IPS-15b (cell line): ENCODE measurements at regions not wholly inside any gene's neighbourhood (a gene's known extent, or its start where the extent isn't known, plus 50 kb on each side); places are given as distances from the start of the nearest gene placed in this dataset.
"Not testable (repeated sequence)": the region's sequence is repeated elsewhere in the genome, so short reads cannot be mapped to it uniquely, and the experiment has no call there.

ENCODE experiments used
- H3K27me3 ChIP-seq: one replicate; pipeline ENCODE4 v1.6.1; 2013; ENCODE audit warnings: low read length; ENCODE audit not compliant: control insufficient read depth, insufficient read depth
- H3K36me3 ChIP-seq: one replicate; pipeline ENCODE4 v1.6.1; 2013; ENCODE audit warnings: low read length; ENCODE audit not compliant: control insufficient read depth, insufficient read depth
- H3K4me1 ChIP-seq: one replicate; pipeline ENCODE4 v1.6.1; 2013; ENCODE audit warnings: mild to moderate bottlenecking, low read length; ENCODE audit not compliant: control insufficient read depth, insufficient read depth
- H3K4me3 ChIP-seq: one replicate; pipeline ENCODE4 v1.5.1; 2013; ENCODE audit warnings: low read depth, low read length
- H3K9ac ChIP-seq: one replicate; pipeline ENCODE4 v1.6.1; 2013; ENCODE audit warnings: low read depth, mild to moderate bottlenecking, low read length
- H3K9me3 ChIP-seq: one replicate; pipeline ENCODE4 v1.6.1; 2013; ENCODE audit warnings: mild to moderate bottlenecking, low read length; ENCODE audit not compliant: control insufficient read depth, insufficient read depth

GRCh38 chr1:30523055-30524020, 200.0 kb downstream of the MATN1 start:
- Histone ChIP-seq H3K36me3 (no peaks in the 10 kb centered on the region), H3K27me3 (no peaks in the 10 kb centered on the region), H3K4me3 (no peak overlapping the region), H3K9ac (no peak overlapping the region), H3K9me3 (no peaks in the 10 kb centered on the region), H3K4me1 (peaks cover 3% of the 10 kb centered on the region)

GRCh38 chr1:30522031-30523004, 201.1 kb downstream of the MATN1 start:
- H3K9me3 ChIP-seq = no peaks in the 10 kb centered on the region
- H3K4me3 ChIP-seq = no peak overlapping the region
- no peak overlapping the region for H3K9ac ChIP-seq
- H3K27me3 ChIP-seq = no peaks in the 10 kb centered on the region
- H3K4me1 ChIP-seq = no peaks in the 10 kb centered on the region
- no peaks in the 10 kb centered on the region for H3K36me3 ChIP-seq

- no peaks in the 10 kb centered on the region for H3K27me3 ChIP-seq
- no peak overlapping the region for H3K9ac ChIP-seq
- no peaks in the 10 kb centered on the region for H3K36me3 ChIP-seq
- no peak overlapping the region for H3K4me3 ChIP-seq
- H3K4me1 ChIP-seq = no peaks in the 10 kb centered on the region
- no peaks in the 10 kb centered on the region for H3K9me3 ChIP-seq
These were observed 202.0 kb downstream of the MATN1 start for GRCh38 chr1:30521261-30521865.

- Histone ChIP-seq H3K36me3 (no peaks in the 10 kb centered on the region), H3K4me3 (no peak overlapping the region), H3K9me3 (no peaks in the 10 kb centered on the region), H3K9ac (no peak overlapping the region), H3K27me3 (no peaks in the 10 kb centered on the region), H3K4me1 (no peaks in the 10 kb centered on the region)
These were observed 202.9 kb downstream of the MATN1 start for GRCh38 chr1:30520476-30520875.

- H3K9ac ChIP-seq = no peak overlapping the region
- no peaks in the 10 kb centered on the region for H3K9me3 ChIP-seq
- H3K4me1 ChIP-seq = no peaks in the 10 kb centered on the region
- H3K4me3 ChIP-seq = no peak overlapping the region
- H3K27me3 ChIP-seq = no peaks in the 10 kb centered on the region
- H3K36me3 ChIP-seq = no peaks in the 10 kb centered on the region
These were observed 204.1 kb downstream of the MATN1 start for GRCh38 chr1:30519201-30519763.

GRCh38 chr1:30518696-30519095, 204.7 kb downstream of the MATN1 start:
- no peaks in the 10 kb centered on the region for H3K4me1 ChIP-seq
- H3K4me3 ChIP-seq = no peak overlapping the region
- no peaks in the 10 kb centered on the region for H3K27me3 ChIP-seq
- H3K9me3 ChIP-seq = no peaks in the 10 kb centered on the region
- H3K36me3 ChIP-seq = no peaks in the 10 kb centered on the region
- no peak overlapping the region for H3K9ac ChIP-seq

GRCh38 chr1:30518186-30518585, 205.2 kb downstream of the MATN1 start:
- no peak overlapping the region for H3K4me3 ChIP-seq
- H3K36me3 ChIP-seq = no peaks in the 10 kb centered on the region
- H3K9ac ChIP-seq = no peak overlapping the region
- no peaks in the 10 kb centered on the region for H3K27me3 ChIP-seq
- no peaks in the 10 kb centered on the region for H3K9me3 ChIP-seq
- no peaks in the 10 kb centered on the region for H3K4me1 ChIP-seq

- H3K27me3 ChIP-seq, H3K4me1 ChIP-seq, H3K4me3 ChIP-seq, H3K36me3 ChIP-seq, H3K9ac ChIP-seq, H3K9me3 ChIP-seq: not testable (repeated sequence)
These were observed 205.7 kb downstream of the MATN1 start for GRCh38 chr1:30517666-30518065.

GRCh38 chr1:30517241-30517640, 206.1 kb downstream of the MATN1 start:
- not testable (repeated sequence) for H3K4me1 ChIP-seq, H3K27me3 ChIP-seq, H3K9me3 ChIP-seq, H3K9ac ChIP-seq, H3K4me3 ChIP-seq, H3K36me3 ChIP-seq

GRCh38 chr1:30516485-30516858, 206.9 kb downstream of the MATN1 start:
- H3K4me1 ChIP-seq = no peaks in the 10 kb centered on the region
- no peak overlapping the region for H3K4me3 ChIP-seq
- H3K9me3 ChIP-seq = no peaks in the 10 kb centered on the region
- H3K27me3 ChIP-seq = no peaks in the 10 kb centered on the region
- no peak overlapping the region for H3K9ac ChIP-seq
- no peaks in the 10 kb centered on the region for H3K36me3 ChIP-seq

- Histone ChIP-seq H3K9me3 (no peaks in the 10 kb centered on the region), H3K4me3 (no peak overlapping the region), H3K4me1 (no peaks in the 10 kb centered on the region), H3K36me3 (no peaks in the 10 kb centered on the region), H3K27me3 (no peaks in the 10 kb centered on the region), H3K9ac (no peak overlapping the region)
These were observed 207.5 kb downstream of the MATN1 start for GRCh38 chr1:30515755-30516484.
